GM23338 (cell line): ENCODE measurements at regions not wholly inside any gene's neighbourhood (a gene's known extent, or its start where the extent isn't known, plus 50 kb on each side); places are given as distances from the start of the nearest gene placed in this dataset.

Experiments
- ATAC-seq: fragments of 200-7000 bp; cut with Tn5 transposase; 3 replicates; pipeline ENCODE4 v1.9.1; 2020
- DNase-seq: peaks from one replicate; pipeline ENCODE4 v3.0.0-alpha.2; 2015; ENCODE audit warnings: low spot score
- H2AFZ ChIP-seq: fragments of 200-600 bp; sonication (generic); 2 replicates; pipeline ENCODE4 v1.8.0; 2016; ENCODE audit warnings: antibody characterized with exemption, mild to moderate bottlenecking, moderate library complexity
- H3F3A ChIP-seq: fragments of 200-600 bp; sonication (generic); replicated peaks from 2 replicates; pipeline ENCODE4 v1.8.0; 2017; ENCODE audit warnings: antibody characterized with exemption, mixed run types, low read depth
- H3K27ac ChIP-seq: fragments of 200-600 bp; sonication (generic); 2 replicates; pipeline ENCODE4 v1.6.1; 2016; ENCODE audit warnings: low read depth
- H3K27me3 ChIP-seq: fragments of 200-600 bp; sonication (generic); 2 replicates; pipeline ENCODE4 v1.8.0; 2016; ENCODE audit warnings: mild to moderate bottlenecking, mixed run types, moderate library complexity; ENCODE audit not compliant: insufficient read depth
- H3K36me3 ChIP-seq: fragments of 200-600 bp; sonication (generic); 2 replicates; pipeline ENCODE4 v1.8.0; 2016; ENCODE audit warnings: mild to moderate bottlenecking; ENCODE audit not compliant: insufficient read depth
- H3K4me1 ChIP-seq: fragments of 200-600 bp; sonication (generic); 2 replicates; pipeline ENCODE4 v1.8.0; 2016; ENCODE audit warnings: mild to moderate bottlenecking, moderate library complexity; ENCODE audit not compliant: insufficient read depth
- H3K4me2 ChIP-seq: fragments of 200-600 bp; sonication (generic); 2 replicates; pipeline ENCODE4 v1.7.1; 2017; ENCODE audit warnings: mixed run types
- H3K4me3 ChIP-seq: fragments of 200-600 bp; sonication (generic); 2 replicates; pipeline ENCODE4 v1.6.1; 2016; ENCODE audit warnings: mixed run types
- H3K79me2 ChIP-seq: fragments of 200-600 bp; sonication (generic); replicated peaks from 2 replicates; pipeline ENCODE4 v1.8.0; 2017; ENCODE audit warnings: mild to moderate bottlenecking; ENCODE audit not compliant: insufficient read depth
- H3K9me2 ChIP-seq: fragments of 200-600 bp; sonication (generic); 2 replicates; pipeline ENCODE4 v1.8.0; 2017; ENCODE audit not compliant: insufficient read depth
- H4K20me1 ChIP-seq: fragments of 200-600 bp; sonication (generic); replicated peaks from 2 replicates; pipeline ENCODE4 v1.8.0; 2017; ENCODE audit warnings: mild to moderate bottlenecking; ENCODE audit not compliant: insufficient read depth
- H3K27ac Mint-ChIP-seq: 2 replicates; pipeline ENCODE4 v1.8.0; 2020; ENCODE audit warnings: inconsistent platforms, mild to moderate bottlenecking, moderate library complexity, mixed read lengths
- H3K27me3 Mint-ChIP-seq: 3 replicates; pipeline ENCODE4 v1.8.0; 2022; ENCODE audit warnings: low read depth, mild to moderate bottlenecking, moderate library complexity, mixed read lengths, inconsistent platforms; ENCODE audit not compliant: insufficient read depth, poor library complexity
- H3K36me3 Mint-ChIP-seq: 3 replicates; pipeline ENCODE4 v1.8.0; 2021; ENCODE audit warnings: low read depth, mild to moderate bottlenecking, inconsistent platforms, moderate library complexity, mixed read lengths
- H3K4me1 Mint-ChIP-seq: 3 replicates; pipeline ENCODE4 v1.8.0; 2020; ENCODE audit warnings: mild to moderate bottlenecking, inconsistent platforms, mixed read lengths
- H3K4me3 Mint-ChIP-seq: 3 replicates; pipeline ENCODE4 v1.8.0; 2021; ENCODE audit warnings: moderate library complexity, mild to moderate bottlenecking, inconsistent platforms, mixed read lengths
- H3K9me3 Mint-ChIP-seq: 3 replicates; pipeline ENCODE4 v1.8.0; 2020; ENCODE audit warnings: moderate library complexity, mild to moderate bottlenecking, inconsistent platforms, mixed read lengths
- CREB1 ChIP-seq: fragments of 250-450 bp; sonication (Bioruptor Pico); IDR thresholded peaks from 2 replicates; pipeline ENCODE4 v1.5.0; 2020; ENCODE audit warnings: low read depth, mild to moderate bottlenecking, moderate library complexity
- ETS1 ChIP-seq: IDR thresholded peaks from 2 replicates; pipeline ENCODE4 v1.6.1; 2016; ENCODE audit warnings: antibody characterized with exemption
- EZH2 ChIP-seq: fragments of 200-600 bp; sonication (generic); IDR thresholded peaks from one replicate; pipeline ENCODE4 v1.8.0; 2017; ENCODE audit warnings: antibody characterized with exemption, mild to moderate bottlenecking, low read depth; ENCODE audit not compliant: unreplicated experiment
- EZH2phosphoT487 ChIP-seq: fragments of 200-600 bp; sonication (generic); IDR thresholded peaks from one replicate; pipeline ENCODE4 v1.8.1; 2018; ENCODE audit warnings: antibody characterized with exemption; ENCODE audit not compliant: unreplicated experiment
- JUNB ChIP-seq: IDR thresholded peaks from one replicate; pipeline ENCODE4 v1.6.1; 2016; ENCODE audit warnings: antibody characterized with exemption; ENCODE audit not compliant: unreplicated experiment
- NANOG ChIP-seq: IDR thresholded peaks from 2 replicates; pipeline ENCODE4 v1.6.1; 2016; ENCODE audit warnings: antibody characterized with exemption, borderline replicate concordance
- POLR2AphosphoS5 ChIP-seq: IDR thresholded peaks from 2 replicates; pipeline ENCODE4 v1.6.1; 2016; ENCODE audit warnings: antibody characterized with exemption, low read depth
- STAT1 ChIP-seq: IDR thresholded peaks from one replicate; pipeline ENCODE4 v1.6.1; 2016; ENCODE audit warnings: antibody characterized with exemption; ENCODE audit not compliant: unreplicated experiment
- ZNF114 ChIP-seq: fragments of 250-450 bp; sonication (Bioruptor Pico); IDR thresholded peaks from 2 replicates; pipeline ENCODE4 v1.5.0; 2020; ENCODE audit warnings: mild to moderate bottlenecking, moderate library complexity
- TF ChIP-seq, protein P1 (sequence below): fragments of 250-450 bp; sonication (Bioruptor Pico); IDR thresholded peaks from 2 replicates; pipeline ENCODE4 v1.5.0; 2020; ENCODE audit warnings: mild to moderate bottlenecking, moderate library complexity
- TF ChIP-seq, protein P2 (sequence below), 2 experiments: fragments of 200-600 bp in 1 of 2; sonication (generic) in 1 of 2; conservative IDR thresholded peaks; 2 replicates each; pipeline versions ENCODE4 v1.5.1 to v1.6.1; 2016 to 2017; ENCODE audit warnings: antibody characterized with exemption in 2 of 2, low read depth in 2 of 2, mild to moderate bottlenecking in 2 of 2, moderate library complexity in 1 of 2

- TF ChIP-seq, protein P1, sequence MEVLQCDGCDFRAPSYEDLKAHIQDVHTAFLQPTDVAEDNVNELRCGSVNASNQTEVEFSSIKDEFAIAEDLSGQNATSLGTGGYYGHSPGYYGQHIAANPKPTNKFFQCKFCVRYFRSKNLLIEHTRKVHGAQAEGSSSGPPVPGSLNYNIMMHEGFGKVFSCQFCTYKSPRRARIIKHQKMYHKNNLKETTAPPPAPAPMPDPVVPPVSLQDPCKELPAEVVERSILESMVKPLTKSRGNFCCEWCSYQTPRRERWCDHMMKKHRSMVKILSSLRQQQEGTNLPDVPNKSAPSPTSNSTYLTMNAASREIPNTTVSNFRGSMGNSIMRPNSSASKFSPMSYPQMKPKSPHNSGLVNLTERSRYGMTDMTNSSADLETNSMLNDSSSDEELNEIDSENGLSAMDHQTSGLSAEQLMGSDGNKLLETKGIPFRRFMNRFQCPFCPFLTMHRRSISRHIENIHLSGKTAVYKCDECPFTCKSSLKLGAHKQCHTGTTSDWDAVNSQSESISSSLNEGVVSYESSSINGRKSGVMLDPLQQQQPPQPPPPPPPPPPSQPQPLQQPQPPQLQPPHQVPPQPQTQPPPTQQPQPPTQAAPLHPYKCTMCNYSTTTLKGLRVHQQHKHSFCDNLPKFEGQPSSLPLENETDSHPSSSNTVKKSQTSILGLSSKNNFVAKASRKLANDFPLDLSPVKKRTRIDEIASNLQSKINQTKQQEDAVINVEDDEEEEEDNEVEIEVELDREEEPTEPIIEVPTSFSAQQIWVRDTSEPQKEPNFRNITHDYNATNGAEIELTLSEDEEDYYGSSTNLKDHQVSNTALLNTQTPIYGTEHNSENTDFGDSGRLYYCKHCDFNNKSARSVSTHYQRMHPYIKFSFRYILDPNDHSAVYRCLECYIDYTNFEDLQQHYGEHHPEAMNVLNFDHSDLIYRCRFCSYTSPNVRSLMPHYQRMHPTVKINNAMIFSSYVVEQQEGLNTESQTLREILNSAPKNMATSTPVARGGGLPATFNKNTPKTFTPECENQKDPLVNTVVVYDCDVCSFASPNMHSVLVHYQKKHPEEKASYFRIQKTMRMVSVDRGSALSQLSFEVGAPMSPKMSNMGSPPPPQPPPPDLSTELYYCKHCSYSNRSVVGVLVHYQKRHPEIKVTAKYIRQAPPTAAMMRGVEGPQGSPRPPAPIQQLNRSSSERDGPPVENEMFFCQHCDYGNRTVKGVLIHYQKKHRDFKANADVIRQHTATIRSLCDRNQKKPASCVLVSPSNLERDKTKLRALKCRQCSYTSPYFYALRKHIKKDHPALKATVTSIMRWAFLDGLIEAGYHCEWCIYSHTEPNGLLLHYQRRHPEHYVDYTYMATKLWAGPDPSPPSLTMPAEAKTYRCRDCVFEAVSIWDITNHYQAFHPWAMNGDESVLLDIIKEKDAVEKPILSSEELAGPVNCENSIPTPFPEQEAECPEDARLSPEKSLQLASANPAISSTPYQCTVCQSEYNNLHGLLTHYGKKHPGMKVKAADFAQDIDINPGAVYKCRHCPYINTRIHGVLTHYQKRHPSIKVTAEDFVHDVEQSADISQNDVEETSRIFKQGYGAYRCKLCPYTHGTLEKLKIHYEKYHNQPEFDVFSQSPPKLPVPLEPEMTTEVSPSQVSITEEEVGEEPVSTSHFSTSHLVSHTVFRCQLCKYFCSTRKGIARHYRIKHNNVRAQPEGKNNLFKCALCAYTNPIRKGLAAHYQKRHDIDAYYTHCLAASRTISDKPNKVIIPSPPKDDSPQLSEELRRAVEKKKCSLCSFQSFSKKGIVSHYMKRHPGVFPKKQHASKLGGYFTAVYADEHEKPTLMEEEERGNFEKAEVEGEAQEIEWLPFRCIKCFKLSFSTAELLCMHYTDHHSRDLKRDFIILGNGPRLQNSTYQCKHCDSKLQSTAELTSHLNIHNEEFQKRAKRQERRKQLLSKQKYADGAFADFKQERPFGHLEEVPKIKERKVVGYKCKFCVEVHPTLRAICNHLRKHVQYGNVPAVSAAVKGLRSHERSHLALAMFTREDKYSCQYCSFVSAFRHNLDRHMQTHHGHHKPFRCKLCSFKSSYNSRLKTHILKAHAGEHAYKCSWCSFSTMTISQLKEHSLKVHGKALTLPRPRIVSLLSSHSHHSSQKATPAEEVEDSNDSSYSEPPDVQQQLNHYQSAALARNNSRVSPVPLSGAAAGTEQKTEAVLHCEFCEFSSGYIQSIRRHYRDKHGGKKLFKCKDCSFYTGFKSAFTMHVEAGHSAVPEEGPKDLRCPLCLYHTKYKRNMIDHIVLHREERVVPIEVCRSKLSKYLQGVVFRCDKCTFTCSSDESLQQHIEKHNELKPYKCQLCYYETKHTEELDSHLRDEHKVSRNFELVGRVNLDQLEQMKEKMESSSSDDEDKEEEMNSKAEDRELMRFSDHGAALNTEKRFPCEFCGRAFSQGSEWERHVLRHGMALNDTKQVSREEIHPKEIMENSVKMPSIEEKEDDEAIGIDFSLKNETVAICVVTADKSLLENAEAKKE = no peak
- no peak for TF ChIP-seq ZNF114 (CRISPR knock-in tag)
Observed at GRCh38 chr7:10036693-10037092, 937.0 kb upstream of the PHF14 start (continued).

- Histone ChIP-seq H4K20me1 (no peaks in the 10 kb centered on the region), H3K4me2 (no peak overlapping the region), H3K27ac (no peak overlapping the region), H3K79me2 (no peaks in the 10 kb centered on the region), H3K9me2 (0 out of 2 replicates have a peak, but pooled peaks cover 7% of the 10 kb centered on the region), H3K27me3 (no peaks in the 10 kb centered on the region), H3F3A (no peaks in the 10 kb centered on the region), H2AFZ (0 out of 2 replicates have a peak overlapping the region, but pooled peaks have one; percentile 53), H3K4me1 (0 out of 2 replicates have a peak, but pooled peaks cover 6% of the 10 kb centered on the region), H3K4me3 (no peak overlapping the region), H3K36me3 (no peaks in the 10 kb centered on the region)
- H3K27me3 Mint-ChIP-seq = no peaks in the 10 kb centered on the region
- H3K27ac Mint-ChIP-seq = no peak overlapping the region
- DNase-seq = no peak
- no peaks in the 10 kb centered on the region for H3K36me3 Mint-ChIP-seq
- ATAC-seq = no peak
- H3K4me1 Mint-ChIP-seq = peaks cover 15% of the 10 kb centered on the region; the same call in 2 of the 3 replicates
- H3K9me3 Mint-ChIP-seq = no peaks in the 10 kb centered on the region
- no peak overlapping the region for H3K4me3 Mint-ChIP-seq
- TF ChIP-seq EZH2phosphoT487 (no peak), POLR2AphosphoS5 (no peak), ETS1 (no peak), NANOG (no peak), CREB1 (no peak), EZH2 (no peak), JUNB (no peak), STAT1 (no peak)
- TF ChIP-seq, protein P2, sequence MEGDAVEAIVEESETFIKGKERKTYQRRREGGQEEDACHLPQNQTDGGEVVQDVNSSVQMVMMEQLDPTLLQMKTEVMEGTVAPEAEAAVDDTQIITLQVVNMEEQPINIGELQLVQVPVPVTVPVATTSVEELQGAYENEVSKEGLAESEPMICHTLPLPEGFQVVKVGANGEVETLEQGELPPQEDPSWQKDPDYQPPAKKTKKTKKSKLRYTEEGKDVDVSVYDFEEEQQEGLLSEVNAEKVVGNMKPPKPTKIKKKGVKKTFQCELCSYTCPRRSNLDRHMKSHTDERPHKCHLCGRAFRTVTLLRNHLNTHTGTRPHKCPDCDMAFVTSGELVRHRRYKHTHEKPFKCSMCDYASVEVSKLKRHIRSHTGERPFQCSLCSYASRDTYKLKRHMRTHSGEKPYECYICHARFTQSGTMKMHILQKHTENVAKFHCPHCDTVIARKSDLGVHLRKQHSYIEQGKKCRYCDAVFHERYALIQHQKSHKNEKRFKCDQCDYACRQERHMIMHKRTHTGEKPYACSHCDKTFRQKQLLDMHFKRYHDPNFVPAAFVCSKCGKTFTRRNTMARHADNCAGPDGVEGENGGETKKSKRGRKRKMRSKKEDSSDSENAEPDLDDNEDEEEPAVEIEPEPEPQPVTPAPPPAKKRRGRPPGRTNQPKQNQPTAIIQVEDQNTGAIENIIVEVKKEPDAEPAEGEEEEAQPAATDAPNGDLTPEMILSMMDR (conservative IDR thresholded peaks at IDR 0.05; ENCODE audit: low read depth in 2 of 2) = no peak
Observed at GRCh38 chr7:10038351-10038750, 935.3 kb upstream of the PHF14 start.
